ENCODE measurements at regions not wholly inside any gene's neighbourhood (a gene's known extent, or its start where the extent isn't known, plus 50 kb on each side); places are given as distances from the start of the nearest gene placed in this dataset.

- no peak overlapping the region for H3K9ac ChIP-seq (ENCODE audit: insufficient read depth, low read depth, low read length)
- in situ Hi-C loops (cut with HindIII; ENCODE audit: extremely low pct_ligation_motif_present, low pct_unique_long_range_greater_than_20kb) = no loop called here
- ChIA-PET POLR2A (no interaction called here), CTCF (ENCODE audit: low intra/inter-chr PET ratio, low total read pairs) (no interaction called here)
- TF ChIP-seq SMAD3 (CRISPR knock-in tag; IDR thresholded peaks at IDR 0.05) (no peak), KDM5A (IDR thresholded peaks at IDR 0.05; ENCODE audit: borderline replicate concordance, low read length) (no peak), TP53 (CRISPR knock-in tag; conservative IDR thresholded peaks at IDR 0.05) (no peak), ATRX (CRISPR knock-in tag; IDR thresholded peaks at IDR 0.05; ENCODE audit: borderline replicate concordance) (no peak), NR2F2 (IDR thresholded peaks at IDR 0.05; ENCODE audit: borderline replicate concordance, low read depth) (no peak), ZNF280D (CRISPR knock-in tag; IDR thresholded peaks at IDR 0.05) (no peak)
- FAIRE-seq (no peak), DNase-seq (ENCODE audit: low spot score) (no peak), ATAC-seq (no peak)
- H3K9me3 ChIP-seq (ENCODE audit: low read length) = no peaks in the 10 kb centered on the region
- 49% methylated on average over 3 of the region's 3 CpGs for WGBS (ENCODE audit: low lambda C conversion rate)
- no peaks in the 10 kb centered on the region for H3K79me2 ChIP-seq (ENCODE audit: insufficient read depth, low read length)
- H3K27ac ChIP-seq (ENCODE audit: extremely low read length, insufficient read depth, low read length) = no peak overlapping the region
- no peaks in the 10 kb centered on the region for H3K36me3 ChIP-seq (replicated peaks in 1 of 2; ENCODE audit: control insufficient read depth in 1 of 2, insufficient read depth in 2 of 2, low read length in 2 of 2)
- no TSS peak for BruUV-seq (replicated peaks)
- H3K4me2 ChIP-seq (ENCODE audit: low read depth, low read length) = no peak overlapping the region
- intact Hi-C loops (cut with micrococcal nuclease; ENCODE audit: unreplicated experiment) = no loop called here
- no peaks in the 10 kb centered on the region for H3K4me1 ChIP-seq (ENCODE audit: insufficient read depth, low read length)
- H2AFZ ChIP-seq (ENCODE audit: low read length) = no peak overlapping the region
- no peaks in the 10 kb centered on the region for H4K20me1 ChIP-seq (ENCODE audit: insufficient read depth, low read length)
- peaks cover 3 to 4% of the 10 kb centered on the region in 2 experiments; a peak in 3 of 5 replicates for H3K27me3 ChIP-seq (ENCODE audit: control insufficient read depth in 1 of 2, insufficient read depth in 2 of 2, low read length in 2 of 2)
- no peak overlapping the region for H3K4me3 ChIP-seq (replicated peaks in 1 of 3; ENCODE audit: insufficient read depth in 1 of 3, low read depth in 2 of 3, low read length in 3 of 3)
Observed at GRCh38 chr20:22758815-22759214, 174.4 kb upstream of the FOXA2 start.

Data from HepG2 (cell line).